ENCODE measurements at regions not wholly inside any gene's neighbourhood (a gene's known extent, or its start where the extent isn't known, plus 50 kb on each side); places are given as distances from the start of the nearest gene placed in this dataset.

- RAD21 ChIA-PET (ENCODE audit: low non-redundant PET in 1 of 2, low total read pairs in 2 of 2, uncharacterized antibody in 2 of 2, unreplicated experiment in 2 of 2) = no interaction called here
- Histone ChIP-seq H2AFZ (ENCODE audit: low read depth, low read length, poor library complexity, severe bottlenecking) (no peak overlapping the region), H3K4me3 (replicated peaks in 1 of 2; ENCODE audit: low read depth in 1 of 2, low read length in 2 of 2) (no peak overlapping the region), H3K9me3 (ENCODE audit: control insufficient read depth in 1 of 2, insufficient read depth in 1 of 2, low read depth in 1 of 2, low read length in 2 of 2) (no peaks in the 10 kb centered on the region), H3K79me2 (ENCODE audit: insufficient read depth, low read length) (no peaks in the 10 kb centered on the region), H3K36me3 (ENCODE audit: control insufficient read depth in 1 of 2, insufficient read depth in 2 of 2, low read length in 2 of 2) (no peaks in the 10 kb centered on the region), H4K20me1 (ENCODE audit: insufficient read depth) (no peaks in the 10 kb centered on the region), H3K4me1 (ENCODE audit: control insufficient read depth in 1 of 2, insufficient read depth in 2 of 2, low read length in 2 of 2) (peaks cover 3 to 9% of the 10 kb centered on the region in 2 experiments; a peak in 3 of 4 replicates), H3K9me2 (ENCODE audit: insufficient read depth) (no peaks in the 10 kb centered on the region), H3K4me2 (ENCODE audit: low read length) (no peak overlapping the region), H3K27ac (ENCODE audit: low read depth, low read length) (no peak overlapping the region), H3K27me3 (ENCODE audit: insufficient read depth, low read length) (no peaks in the 10 kb centered on the region), H3K9ac (ENCODE audit: low read length) (no peak overlapping the region)
- TF ChIP-seq JUND (IDR thresholded peaks at IDR 0.05) = no peak
- TF ChIP-seq POLR2AphosphoS5 (IDR thresholded peaks at IDR 0.05; ENCODE audit: low read depth, low read length) = no peak
- no peak for TF ChIP-seq POLR2A (IDR thresholded peaks at IDR 0.05; ENCODE audit: borderline replicate concordance, extremely low read depth, insufficient read depth, insufficient read length)
- TF ChIP-seq SIN3A (IDR thresholded peaks at IDR 0.05; ENCODE audit: low read depth) = no peak
- TF ChIP-seq MAX (IDR thresholded peaks at IDR 0.05) = no peak
- no peak for TF ChIP-seq FOSL1 (IDR thresholded peaks at IDR 0.05; ENCODE audit: low read depth)
- no peak for TF ChIP-seq REST (IDR thresholded peaks at IDR 0.05; ENCODE audit: low read depth)
- TF ChIP-seq ZNF274 (IDR thresholded peaks at IDR 0.05; ENCODE audit: low read depth, low read length) = no peak
- no peak for TF ChIP-seq CEBPB (IDR thresholded peaks at IDR 0.05; ENCODE audit: low read depth)
- no peak for TF ChIP-seq YY1 (IDR thresholded peaks at IDR 0.05; ENCODE audit: extremely low read depth, insufficient replicate concordance, low read depth, low read length)
- TF ChIP-seq EZH2 (IDR thresholded peaks at IDR 0.05) = no peak
- no peak for TF ChIP-seq TCF7L2 (IDR thresholded peaks at IDR 0.05; ENCODE audit: borderline replicate concordance, extremely low read depth, insufficient read depth, insufficient read length)
- no peak for TF ChIP-seq SP1 (IDR thresholded peaks at IDR 0.05; ENCODE audit: low read depth)
- ATAC-seq (no peak), DNase-seq (ENCODE audit: low read depth, low spot score) (no peak)
- intact Hi-C loops (cut with micrococcal nuclease) = no loop called here
- no TSS peak for BruUV-seq (replicated peaks)
- CTCF ChIA-PET = interaction anchor here (1.4 kb wide), 1 partner anchor 12 kb away, joined by 4 read pairs; no protein-coding TSS in a partner anchor
- POLR2A ChIA-PET = no interaction called here
Measured at GRCh38 chr2:196244516-196244915, 73.1 kb upstream of the STK17B start.

Data from HCT116 (cell line).